HG03354 (cell line): ENCODE measurements at regions not wholly inside any gene's neighbourhood (a gene's known extent, or its start where the extent isn't known, plus 50 kb on each side); places are given as distances from the start of the nearest gene placed in this dataset.

Experiments used
- ATAC-seq: cut with Tn5 transposase; IDR thresholded peaks from one replicate; pipeline ENCODE4 v1.9.1; 2021; ENCODE audit warnings: mild to moderate bottlenecking; ENCODE audit not compliant: unreplicated experiment, poor library complexity, severe bottlenecking

- ATAC-seq = no peak
These were observed 148.3 kb downstream of the ELAVL4 start for GRCh38 chr1:50257029-50257428.
